ENCODE measurements at regions not wholly inside any gene's neighbourhood (a gene's known extent, or its start where the extent isn't known, plus 50 kb on each side); places are given as distances from the start of the nearest gene placed in this dataset.
A peak's percentile ranks its signal among the peaks of the same experiment; 100 is the strongest.
"Not testable (repeated sequence)": the region's sequence is repeated elsewhere in the genome, so short reads cannot be mapped to it uniquely, and the experiment has no call there.

DNA sequence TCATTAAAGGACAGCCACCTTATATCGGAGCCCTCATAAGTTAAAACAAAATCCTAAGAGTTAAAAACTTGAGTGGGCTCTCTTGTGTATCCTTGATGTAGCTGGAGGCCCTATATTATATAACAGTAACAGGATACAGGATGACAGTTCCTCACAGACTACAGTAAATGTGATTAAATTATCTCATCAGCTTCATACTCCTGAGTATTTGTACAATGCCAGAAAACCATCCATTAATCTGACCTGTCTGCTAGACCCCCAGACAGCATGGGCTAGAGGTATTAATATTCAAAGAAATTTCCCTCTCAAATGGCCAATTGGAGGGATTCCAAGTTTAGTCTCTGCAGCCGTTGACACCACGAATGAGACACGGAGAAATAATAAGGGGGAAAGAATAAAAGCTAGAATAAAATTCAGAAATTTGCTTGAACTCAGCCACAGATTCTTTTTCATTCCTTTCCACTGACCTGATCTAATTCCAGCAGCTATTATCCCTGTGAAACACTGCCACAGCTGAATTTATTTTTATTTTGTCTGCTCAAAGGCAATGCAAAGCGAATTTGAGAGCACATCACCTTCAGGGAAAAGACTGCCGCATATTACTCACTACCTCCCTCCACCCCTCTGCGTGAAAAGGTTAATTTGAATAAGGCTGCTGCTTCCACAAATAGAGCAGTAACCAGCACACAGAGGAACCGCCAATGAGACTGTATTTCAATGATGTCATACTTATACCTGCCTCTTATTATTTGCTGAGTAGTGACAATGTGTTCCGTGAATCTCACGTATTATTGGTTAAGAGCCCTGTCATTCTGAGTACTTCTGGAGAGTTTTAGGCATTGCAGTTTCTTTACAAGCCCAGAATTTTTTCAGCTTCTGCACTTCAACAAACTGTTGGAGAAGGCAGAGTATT is 155.9 kb upstream of the KLF12 start:
- DNase-seq (ENCODE audit: low read depth), result peak; percentile 92

DNA sequence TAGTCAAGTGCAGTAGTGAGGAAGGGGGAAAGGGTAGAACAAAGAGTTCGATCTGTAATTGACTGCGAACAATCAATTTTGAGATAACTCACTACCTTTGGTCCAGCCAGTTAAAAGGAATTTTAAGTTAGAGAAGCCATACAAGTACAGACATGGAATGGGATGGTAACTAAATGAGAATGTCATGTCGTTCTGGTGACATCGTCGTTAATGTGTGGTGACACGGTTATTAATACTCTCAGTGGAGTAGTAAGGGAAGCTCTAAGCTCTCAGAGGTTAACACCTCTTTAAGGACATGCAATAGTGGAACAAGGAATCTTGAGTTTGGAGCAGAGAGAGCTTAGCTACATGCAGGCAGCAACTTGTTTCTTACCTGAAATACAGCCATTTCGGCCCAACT is 154.9 kb upstream of the KLF12 start:
- no peak for DNase-seq (ENCODE audit: low read depth)

DNA sequence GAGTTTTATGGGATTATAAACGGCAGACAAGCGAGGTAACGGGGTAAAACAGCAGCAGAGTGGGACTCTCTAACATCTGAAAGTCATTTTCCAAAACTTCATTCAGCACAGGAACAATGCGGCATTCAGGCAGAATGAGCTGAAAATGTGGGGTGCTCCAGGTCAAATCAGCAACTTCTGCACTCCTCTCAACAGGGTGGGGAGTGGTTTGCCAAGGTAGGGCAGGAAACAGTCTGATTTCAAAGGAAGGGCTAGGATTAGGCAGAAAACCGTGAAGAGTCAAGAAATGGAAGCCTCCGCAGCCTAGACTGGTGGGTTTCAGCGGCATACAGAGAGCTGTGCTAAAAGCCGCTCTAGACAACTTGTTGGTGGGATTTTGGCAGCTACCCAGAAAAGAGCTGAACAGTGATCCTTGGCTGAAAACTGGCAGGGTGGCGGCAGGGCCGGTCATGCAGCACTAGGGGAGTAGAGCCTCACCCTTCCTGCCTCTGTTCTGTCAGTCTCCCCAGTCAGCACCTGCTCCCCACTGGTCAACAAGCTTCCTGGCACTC is 154.2 kb upstream of the KLF12 start:
- no peak for DNase-seq (ENCODE audit: low read depth)

DNA sequence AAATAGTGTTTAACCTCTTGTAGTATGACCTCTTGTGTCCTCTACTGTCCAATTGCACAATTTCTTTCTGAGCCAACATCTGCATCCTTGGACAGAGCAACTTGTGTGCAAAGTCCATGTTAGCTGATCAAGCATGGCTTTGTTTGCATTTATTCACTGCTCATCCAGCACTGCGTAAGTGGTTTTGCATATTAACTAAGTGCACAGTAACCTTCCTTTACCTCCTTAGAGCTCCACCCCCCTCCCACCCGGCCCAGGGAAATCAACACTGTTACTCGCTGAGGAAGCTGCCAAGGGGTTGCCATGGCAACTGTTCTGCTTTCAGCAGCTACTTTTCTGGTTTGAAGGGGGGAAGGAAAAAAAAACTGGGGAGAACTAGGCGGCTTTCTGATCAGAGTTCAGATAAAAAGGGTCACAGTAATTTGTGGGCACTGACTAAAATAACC is 153.5 kb upstream of the KLF12 start:
- no peak for DNase-seq (ENCODE audit: low read depth)

DNA sequence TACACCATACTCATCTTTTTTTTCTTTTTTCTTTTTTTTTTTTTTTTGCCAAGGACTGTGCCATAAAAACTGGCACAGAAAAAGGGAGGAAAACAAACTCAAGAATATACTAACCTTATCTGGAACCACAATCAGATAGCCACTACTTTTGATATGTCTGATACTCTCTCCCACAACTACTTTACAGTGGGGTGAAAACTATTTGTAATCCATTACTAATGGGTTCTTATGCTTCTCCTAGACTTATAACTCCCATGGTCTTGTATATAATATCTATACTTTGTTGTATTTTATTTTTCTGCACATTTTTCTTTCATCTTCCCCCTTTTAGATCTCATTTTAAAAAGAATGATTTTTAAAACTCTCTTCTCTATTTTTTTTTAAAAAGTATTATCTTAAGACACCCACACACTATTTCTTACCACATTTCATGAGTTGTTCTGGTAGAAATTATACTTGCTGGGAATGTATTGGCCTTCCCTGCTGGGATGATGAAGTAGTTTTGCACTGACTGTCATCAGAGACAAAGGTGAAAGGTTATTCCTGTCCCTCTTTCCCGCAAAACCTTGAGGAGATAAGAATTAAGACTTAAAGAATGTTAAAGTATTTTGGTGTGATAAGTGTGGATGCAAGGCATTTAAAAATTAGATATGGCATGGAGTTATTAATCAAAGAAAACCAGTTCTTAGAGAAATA is 146.7 kb upstream of the KLF12 start:
- no peak for DNase-seq (ENCODE audit: low read depth)

DNA sequence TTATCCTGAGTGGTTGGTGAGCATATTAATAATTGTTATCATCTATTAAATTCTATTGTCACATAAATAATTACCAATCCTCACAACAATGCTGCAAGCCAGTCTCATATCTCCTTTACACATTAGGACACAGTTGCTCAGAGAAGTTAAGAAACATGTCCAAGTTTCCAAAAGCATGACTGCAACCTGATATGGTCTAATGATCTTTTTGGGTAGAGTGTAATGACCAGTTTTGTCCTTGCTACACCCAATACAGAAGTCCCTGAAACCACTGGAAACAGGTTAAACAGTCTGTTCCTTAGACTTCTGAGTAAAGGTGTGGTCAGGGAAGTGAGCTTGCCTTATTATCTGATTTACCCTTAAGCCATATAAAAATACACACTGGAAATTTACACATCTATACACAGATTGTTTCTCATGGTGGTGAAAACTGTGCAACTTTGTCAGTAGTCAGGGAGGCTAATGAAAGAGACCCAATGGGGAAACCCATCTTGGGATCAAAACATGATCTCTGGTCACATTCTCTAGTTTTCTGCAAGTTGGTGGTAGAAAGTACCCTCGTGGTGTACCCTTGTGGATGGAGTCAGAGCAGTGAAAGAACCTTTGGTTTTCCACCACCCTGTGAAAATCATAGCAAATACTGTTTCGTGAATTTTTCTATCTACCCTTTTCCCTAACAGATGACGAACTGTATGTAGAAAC is 146.0 kb upstream of the KLF12 start:
- no peak for DNase-seq (ENCODE audit: low read depth)

DNA sequence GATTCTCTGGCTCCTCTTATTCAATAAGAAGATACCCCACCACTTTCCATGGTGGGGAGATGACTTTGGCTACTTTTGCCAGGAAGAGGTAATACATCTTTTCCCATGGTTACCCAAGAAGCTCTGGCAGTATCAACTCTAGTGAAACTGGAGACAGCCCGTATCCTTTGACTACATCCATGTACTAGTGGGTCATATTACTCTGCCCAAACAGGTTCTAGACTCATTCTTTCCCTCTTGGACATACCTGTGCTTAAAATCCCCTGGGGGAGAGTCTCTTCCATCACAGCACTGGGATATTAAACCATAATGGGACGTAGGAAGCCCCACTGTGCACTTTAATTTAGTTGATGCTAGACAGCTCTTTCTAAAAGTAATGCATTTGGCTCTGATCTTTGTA is 144.7 kb upstream of the KLF12 start:
- no peak for DNase-seq (ENCODE audit: low read depth)

DNA sequence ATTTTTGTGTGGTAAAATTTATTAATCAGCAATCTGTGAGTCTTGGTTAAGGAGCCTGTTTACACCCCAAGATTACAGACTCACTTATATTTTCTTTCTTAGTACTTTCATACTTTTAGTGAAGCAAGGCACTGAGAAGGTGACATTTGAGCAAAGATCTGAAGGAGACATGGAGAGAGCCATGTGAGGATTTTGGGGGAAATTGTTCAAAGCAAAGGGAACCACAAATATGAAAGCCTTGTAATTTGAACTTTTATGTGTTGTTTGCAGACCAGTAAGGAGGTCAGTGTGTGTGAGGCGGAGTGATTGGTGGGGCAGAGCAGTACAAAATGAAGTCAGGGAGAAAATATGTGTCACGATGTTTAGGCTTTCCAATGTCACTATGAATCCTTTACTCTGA is 140.7 kb upstream of the KLF12 start:
- no peak for DNase-seq (ENCODE audit: low read depth)

DNA sequence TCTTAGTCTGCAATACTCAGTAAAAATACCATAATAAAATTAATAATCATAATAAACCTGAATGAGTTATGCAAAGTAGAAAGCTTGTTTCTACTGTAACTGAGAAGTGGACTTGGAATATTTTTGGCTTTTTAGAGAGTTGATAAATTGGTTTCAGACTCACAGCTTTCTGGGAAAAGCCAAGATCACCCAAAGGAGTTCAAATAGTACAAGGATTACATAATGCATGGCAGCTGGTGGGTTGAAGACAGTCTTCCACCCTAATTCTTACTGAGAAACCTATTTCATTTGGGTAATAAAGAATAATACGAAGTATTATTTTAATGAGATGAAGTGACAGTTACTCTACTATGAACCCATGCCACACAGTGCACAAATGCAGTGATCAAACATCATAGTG is 139.4 kb upstream of the KLF12 start:
- no peak for DNase-seq (ENCODE audit: low read depth)

DNA sequence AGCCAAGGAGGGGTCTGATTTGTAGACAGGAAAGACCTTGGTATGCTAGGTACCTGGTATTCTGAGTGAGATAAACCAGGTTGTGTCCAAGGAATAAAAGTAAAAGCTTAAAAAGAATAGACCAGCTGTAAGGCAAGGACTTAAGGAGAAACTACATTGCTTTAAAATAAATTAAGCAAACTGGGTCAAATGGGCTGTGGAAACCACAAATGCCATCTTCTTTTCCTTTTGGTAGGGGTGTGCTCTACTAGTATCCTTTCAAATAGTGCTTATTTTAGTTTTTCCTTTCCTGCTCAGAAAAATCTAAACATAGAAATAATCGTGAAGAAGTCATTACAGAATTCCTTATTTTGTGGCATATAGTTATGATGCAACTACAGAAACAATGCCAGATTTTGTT is 138.6 kb upstream of the KLF12 start:
- no peak for DNase-seq (ENCODE audit: low read depth)

DNA sequence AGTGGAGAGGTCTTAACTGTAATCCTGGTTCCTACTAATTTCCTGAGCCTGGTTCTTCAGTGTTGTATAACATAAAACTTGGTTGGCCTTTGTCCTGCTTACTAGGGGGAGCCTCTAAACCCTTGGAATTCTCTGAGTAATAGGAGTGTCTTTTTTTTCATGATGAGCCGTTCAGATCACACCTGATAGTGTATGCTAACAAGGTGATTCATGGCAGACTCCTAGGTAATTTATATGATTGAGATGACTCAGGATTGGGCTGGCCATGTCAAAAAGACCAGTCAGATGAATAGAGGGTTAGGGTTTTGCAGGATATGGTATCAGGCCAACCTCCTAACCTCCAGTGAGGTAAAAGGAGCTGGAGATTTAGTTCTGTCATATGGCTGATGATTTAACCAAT is 135.8 kb upstream of the KLF12 start:
- DNase-seq (ENCODE audit: low read depth), result no peak

DNA sequence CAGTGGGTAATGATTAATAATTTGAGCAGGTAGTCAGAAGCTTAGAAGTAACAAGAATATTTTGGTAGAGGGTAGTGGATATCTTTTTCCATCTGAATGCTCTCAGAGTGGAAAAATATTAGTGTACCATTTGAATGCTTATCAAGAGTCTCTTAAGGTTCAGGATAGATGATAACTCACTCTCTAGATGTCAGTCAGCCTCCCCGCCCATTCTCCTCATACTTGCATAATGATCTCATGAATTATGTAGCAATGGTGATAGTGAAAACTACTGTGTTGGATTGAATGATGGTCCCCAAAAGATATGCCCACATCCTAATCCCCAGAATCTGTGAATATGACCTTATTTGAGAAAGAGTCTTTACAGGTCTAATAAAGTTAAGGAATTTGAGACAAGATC is 132.7 kb upstream of the KLF12 start:
- DNase-seq (ENCODE audit: low read depth), result no peak

DNA sequence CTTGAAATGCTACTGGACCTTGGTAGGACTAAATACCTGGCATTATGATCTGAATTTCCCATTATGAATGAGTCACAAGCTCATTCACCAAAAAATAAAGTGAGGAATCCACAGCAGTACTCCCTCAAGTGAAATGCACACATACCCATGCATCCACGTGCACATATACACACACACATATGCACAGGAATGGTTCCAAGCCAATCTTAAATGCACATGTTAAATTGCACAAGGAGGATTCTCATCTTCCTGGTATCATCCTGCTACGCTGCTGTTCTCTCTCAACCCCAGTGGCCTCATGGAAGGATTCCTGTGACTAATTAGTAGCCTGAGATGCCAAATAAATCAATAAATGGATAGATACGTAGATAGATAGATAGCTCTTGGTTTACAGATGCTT is 132.1 kb upstream of the KLF12 start:
- DNase-seq (ENCODE audit: low read depth), result no peak

DNA sequence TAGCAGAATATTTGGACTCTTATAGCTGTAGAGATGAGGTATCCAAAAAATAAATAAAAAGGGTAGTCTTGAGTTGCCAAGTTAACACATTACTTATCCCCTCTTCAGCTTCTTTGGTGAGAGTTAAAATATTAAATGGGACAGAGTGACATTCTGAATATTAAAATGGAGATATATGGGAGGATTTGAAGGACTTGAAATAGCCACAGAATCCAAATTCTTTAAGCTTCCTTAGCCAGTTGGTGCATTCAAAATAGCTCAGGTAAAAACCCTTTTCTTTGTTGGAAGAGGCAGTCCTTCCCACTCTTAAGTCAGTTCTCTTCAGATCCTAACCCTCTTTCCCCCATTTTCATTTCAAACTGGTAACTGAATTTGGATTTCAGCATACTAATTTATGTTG is 130.1 kb upstream of the KLF12 start:
- DNase-seq (ENCODE audit: low read depth), result no peak

DNA sequence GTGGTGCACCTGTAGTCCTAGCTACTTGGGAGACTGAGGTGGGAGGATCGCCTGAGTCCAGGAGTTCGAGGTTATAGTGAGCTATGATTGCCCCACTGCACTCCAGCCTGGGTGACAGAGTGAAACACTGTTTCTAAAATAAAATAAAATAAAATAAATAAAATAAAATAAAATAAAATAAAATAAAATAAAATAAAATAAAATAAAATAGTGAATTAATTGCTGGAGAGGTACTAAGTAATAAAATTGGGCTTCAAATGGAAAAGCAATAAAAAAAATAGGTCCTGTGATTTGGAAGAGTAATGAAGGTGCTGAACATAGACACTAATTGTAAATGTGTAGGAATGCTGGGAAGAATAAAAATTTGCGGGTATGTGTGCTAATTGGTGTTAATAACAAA is 126.2 kb upstream of the KLF12 start:
- DNase-seq (ENCODE audit: low read depth), result not testable (repeated sequence)

DNA sequence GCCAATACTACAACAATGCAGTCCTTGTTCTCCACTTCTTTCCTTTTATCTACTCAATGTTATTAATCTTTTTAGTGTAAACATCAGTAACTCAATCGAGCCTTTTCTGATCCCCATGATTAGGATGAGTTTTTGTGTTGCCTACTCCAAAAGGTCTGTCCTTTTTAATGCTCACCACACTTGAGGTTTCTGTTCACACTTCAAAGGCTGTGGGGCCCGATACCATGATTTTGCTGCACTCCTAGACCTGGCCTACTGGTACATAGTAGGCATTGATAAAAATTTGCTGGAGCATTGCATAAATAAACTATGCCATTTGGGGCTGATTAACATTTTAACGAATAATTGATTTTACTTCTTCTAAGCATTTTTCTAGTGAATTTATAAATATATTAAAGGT is 125.4 kb upstream of the KLF12 start:
- no peak for DNase-seq (ENCODE audit: low read depth)

DNA sequence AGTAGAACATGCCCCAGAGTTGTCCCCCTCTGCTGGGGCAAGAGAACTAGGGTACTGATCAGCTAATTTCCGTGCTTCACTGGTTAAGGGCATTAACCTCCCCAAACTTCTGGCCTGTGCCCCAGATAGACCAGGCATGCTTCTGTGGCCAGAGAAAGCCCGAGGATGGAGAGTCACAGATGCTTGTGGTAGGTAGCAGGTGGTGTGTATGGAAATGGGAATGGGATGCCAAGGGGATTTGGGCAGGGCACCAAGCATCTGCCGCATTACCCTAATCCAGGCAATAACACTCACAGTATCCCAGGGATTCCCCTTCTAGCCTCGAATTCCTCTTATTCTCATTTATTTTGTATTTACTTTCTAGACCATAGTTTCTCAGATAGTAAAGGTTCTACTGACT is 124.8 kb upstream of the KLF12 start:
- no peak for DNase-seq (ENCODE audit: low read depth)

DNA sequence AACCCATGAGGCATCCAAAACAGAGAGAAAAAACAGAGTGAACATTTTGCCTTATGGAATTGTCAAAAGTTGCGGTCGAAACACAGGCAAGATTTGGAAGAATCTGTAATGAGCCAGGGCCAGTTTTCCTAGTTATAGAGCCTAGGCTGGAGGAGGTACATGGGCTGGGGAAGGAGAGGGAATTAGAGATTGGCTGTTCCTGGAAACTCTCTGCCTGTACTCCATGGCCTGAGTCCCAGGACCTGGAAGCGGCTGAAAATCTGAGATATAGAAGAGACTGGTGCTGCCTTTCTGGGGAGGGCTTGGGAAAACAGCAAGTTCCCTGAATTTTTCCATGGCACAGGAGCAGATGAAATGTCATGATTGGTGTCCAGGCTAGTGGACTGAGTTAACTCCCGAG is 122.8 kb upstream of the KLF12 start:
- DNase-seq (ENCODE audit: low read depth), result no peak

DNA sequence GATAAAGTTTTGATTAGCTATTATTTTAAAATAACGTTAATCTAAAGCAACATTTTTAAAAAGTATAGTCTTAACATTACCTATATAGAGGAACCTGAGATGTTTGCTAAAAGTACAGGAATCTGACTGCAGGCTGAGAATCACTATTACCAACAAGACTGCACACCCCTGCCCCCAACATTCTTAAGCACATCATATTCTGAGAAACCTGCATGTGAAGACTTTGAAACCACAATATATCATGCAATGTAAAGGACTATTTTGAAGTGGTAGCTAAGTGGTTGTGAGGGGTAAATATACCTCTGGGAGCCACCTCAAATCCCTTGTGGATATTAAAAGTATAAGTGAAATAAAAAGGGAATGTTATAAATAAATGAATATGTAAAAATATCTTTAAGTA is 119.0 kb upstream of the KLF12 start:
- no peak for DNase-seq (ENCODE audit: low read depth)

DNA sequence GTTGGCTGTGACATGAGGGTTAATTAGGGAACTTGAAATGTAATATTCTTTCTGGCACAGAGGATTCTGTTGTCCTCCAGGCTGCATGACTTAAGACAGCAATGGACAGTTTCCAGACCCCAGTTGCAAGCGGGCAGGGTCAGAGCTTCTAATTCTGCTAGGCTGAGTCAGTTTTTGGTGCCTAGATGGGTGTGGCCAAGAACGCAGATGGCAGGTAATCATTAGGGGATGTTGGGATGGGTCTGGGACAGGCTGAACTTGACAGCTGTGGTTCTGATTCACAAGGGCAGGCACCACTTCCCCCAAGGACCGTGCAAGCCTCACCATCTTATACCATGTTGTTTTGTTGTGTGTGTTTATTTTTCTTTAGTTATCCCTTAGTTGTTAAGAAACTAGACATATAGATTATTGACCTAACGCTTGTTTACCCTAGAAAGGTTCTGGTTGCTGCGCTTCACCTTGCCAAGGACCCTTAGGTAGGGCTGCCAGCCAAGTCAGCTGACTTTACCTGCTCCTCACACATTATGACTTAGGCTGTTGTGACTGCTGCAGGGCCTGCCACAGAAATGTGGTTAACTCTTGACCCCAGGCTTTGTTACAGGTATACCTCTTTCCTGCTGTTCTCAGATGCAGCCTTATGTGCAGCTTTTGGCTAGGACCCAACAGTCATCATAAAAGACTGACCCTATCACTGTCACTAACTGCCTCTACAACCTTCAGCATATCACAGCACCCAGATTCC is 117.7 kb upstream of the KLF12 start:
- no peak for DNase-seq (ENCODE audit: low read depth)

DNA sequence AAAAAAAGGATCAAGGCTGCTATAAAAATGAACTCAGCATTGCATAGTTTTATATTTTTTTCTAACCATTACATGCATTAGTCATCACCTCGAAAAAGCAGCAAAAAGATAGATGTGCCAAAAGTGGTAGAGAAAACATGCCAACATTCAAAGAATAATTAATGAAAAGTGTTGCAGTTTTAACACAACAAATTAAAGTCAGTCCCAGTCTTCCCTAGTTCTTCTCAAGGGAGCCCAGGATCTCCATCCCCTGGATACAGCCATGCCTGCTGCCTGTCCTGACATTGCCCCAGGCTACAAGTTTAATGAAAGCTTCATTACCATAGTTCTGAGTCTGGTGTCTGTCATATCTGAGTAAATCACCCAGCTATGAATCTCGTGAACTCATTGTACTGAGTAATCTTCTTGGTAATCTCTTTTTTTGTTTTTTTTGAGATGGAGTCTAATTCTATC is 116.6 kb upstream of the KLF12 start:
- no peak for DNase-seq (ENCODE audit: low read depth)

DNA sequence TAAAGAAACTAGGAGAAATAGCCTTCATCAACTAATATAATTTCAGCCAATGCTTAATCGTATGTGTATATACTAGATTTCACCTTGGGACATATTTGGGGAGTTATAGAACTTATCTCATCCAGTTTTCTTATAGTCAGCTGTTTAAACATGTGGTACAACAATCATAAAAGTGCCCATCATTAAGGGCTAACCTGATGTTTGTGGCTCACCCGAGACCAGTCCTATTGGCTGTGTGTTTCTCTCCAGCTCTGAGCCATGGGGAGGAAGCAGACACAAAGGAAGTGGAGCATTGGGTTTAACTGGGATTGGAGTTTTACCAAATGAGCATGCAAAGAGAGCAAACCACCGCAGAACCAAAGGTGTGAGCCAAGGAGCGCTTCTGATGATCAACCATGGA is 114.3 kb upstream of the KLF12 start:
- no peak for DNase-seq (ENCODE audit: low read depth)

Measured in non-pigmented ciliary epithelial cell (primary cell).